Nucleus accumbens (tissue), 56 donors: ENCODE measurements at regions not wholly inside any gene's neighbourhood (a gene's known extent, or its start where the extent isn't known, plus 50 kb on each side); places are given as distances from the start of the nearest gene placed in this dataset.
"Not testable (repeated sequence)": the region's sequence is repeated elsewhere in the genome, so short reads cannot be mapped to it uniquely, and the experiment has no call there.

ENCODE experiments used
- DNase-seq, 56 donors: peaks; one replicate each; lab custom pipeline; 2025; lab: John Stamatoyannopoulos, UW

DNA sequence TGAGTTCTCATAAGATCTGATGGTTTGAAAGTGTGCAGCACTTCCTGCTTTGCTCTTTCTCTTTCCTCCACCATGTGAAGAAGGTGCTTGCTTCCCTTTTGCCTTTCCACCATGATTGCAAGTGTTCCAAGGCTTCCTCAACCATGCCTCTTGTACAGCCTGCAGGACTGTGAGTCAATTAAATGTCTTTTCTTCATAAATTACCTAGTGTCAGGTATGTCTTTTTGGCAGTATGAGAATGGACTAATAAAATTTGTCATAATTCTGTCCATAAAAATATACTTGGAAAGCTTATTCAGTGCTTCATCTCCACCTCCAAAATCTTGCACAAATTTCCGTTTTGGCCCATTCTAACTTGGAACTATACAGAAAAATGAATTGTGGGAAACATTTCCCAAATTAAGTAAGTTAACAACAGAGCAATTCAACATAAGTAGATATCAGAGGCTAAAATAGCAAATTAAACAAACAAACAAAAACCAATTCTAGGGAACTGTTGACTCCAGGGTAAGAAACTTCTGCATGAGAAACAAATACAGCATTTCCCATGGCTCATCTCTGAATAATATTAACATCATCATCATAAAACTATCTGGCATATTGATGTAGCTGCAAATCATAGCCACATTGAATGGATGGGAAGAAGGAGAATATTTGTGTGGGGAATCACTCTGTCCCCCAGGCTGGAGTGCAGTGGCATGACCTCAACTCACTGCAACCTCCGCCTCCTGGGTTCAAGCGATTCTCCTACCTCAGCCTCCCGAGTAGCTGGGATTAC is 459.5 kb upstream of the FAR2 start:
- no peak for DNase-seq

DNA sequence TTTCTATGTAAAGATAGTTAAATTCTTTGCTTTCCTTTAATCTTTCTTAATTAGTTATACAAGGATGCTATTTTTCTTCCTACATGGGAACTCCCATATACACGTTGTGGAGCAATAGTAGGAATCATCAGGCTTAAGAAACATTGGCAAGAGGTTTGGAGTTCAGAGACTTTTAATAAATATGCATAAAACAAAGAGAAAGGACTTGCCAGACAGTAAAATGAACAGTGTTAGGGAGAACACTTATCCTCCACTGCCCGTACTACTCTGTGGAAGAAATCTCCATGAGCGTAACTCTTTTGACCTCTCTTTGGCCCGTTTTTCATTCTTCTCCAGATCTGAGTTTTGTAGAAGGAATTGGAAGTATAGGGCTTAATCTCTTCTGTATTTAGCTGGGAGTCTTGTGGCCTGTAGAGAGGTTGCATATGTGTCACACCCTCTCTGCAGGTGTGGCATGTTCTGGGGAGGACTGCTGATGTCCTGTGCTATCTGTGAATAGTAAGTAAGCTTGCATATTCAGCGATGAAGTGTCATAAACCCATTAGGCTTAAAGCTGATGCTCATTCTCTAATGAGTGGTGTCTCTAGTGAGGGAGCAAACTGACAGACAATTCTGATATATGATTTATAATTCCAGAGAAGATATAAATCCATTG is 455.4 kb upstream of the FAR2 start:
- no peak for DNase-seq

DNA sequence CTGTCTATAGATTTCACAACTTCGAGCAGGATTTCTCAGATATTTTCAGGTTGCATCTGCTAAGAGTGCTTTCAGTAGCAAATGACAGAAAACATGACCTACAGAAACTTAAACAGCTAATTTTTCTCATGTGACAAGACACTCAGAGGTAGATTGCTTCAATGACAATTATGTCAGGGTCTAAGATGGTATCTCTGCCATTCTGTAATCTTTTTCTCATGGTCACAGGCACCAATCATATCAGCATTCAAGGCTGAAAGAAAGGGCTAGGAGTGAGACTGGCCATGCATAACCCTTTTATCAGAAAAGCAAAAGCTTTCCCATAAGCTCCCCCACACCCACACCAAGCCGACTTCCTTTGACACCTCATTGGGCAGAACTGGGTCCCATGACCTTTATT is 450.5 kb upstream of the FAR2 start:
- DNase-seq, result no peak

DNA sequence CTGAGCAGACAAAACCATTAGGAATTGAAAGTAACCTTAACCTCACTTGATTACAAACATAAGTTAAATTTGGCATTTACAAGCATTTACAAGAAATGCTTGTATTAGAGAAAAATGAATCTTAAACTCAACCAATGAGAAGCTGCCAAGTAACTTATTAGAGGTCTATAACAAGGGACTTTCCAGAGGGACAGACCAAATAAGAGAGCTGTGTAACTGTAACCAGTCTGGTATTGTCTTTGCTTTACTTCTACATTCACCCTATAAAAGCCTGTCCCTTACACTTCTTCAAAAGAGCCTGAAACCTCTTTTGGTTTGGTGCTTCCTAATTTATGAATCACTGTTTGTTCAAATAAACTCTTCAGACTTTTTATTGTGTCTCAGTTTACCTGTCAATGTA is 450.0 kb upstream of the FAR2 start:
- DNase-seq, result no peak

DNA sequence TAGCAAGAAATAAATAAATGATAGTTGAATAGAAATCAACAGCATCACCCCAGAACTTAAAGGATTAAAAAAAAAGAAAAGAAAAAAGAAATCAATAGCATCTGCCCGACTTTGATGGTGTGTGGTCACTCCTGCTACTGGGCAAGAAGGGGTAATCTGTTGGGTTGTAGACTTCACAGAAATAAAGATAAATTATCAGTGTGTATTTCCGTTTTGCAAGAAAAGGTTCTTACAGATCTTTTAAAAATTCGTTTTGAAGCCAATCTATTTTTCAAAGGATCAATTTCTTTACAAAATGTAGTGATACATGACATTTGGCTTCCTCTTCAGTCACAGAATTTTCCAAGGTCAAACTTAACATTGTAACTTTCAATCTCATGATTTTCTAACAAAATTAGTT is 448.9 kb upstream of the FAR2 start:
- DNase-seq, result no peak

DNA sequence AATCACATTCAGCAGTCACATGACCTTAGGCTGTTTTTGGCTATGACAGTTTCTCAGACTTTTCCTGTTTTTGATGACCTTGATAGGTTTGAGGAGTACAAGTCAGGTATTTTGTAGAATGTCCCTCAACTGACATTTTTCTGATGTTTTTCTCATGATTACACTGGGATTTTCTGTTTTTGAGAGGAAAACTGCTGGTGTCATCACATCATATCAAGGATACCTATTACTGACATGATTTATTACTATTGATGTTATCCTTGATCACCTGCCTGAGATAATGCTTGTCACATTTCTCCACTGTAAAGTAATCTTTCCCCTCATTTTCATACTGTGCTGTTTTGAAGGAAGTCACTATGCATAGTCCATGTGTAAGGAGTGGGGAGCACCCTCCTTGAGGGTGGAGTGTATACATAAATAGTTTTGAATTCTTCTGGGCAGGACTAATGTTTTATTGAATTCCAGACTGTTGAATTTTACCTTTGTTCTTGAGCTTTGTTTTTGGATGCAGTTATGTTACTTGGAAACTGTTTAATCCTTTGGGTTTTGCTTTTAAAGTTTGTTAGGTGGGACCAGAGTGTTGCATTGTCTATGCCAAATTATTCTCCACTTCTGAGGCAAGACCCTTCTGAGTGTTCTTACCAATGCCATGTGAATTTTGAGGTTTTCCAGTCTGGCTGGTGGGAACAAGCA is 444.5 kb upstream of the FAR2 start:
- no peak for DNase-seq

DNA sequence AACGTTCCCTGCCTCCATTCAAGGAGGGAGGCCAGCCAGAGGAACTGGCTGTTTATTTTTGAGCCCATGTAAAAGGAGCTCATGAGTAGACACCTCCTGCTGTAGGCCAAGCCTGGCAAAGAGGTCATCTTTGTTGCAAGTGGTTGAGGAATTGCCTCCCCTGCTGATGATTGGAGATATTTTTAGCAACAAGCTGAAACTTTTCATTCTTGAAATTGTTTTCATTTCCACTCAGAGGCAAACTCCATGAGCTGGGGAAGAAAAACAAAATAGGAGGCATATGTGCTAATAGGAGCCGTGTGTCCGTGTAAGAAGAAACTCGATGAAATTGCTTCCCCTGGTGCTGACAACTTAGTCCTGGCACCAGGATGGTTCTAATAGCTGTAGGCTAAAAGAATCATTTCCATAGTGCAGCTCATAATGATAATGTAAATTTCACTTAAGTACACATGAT is 440.1 kb upstream of the FAR2 start:
- DNase-seq, result no peak

DNA sequence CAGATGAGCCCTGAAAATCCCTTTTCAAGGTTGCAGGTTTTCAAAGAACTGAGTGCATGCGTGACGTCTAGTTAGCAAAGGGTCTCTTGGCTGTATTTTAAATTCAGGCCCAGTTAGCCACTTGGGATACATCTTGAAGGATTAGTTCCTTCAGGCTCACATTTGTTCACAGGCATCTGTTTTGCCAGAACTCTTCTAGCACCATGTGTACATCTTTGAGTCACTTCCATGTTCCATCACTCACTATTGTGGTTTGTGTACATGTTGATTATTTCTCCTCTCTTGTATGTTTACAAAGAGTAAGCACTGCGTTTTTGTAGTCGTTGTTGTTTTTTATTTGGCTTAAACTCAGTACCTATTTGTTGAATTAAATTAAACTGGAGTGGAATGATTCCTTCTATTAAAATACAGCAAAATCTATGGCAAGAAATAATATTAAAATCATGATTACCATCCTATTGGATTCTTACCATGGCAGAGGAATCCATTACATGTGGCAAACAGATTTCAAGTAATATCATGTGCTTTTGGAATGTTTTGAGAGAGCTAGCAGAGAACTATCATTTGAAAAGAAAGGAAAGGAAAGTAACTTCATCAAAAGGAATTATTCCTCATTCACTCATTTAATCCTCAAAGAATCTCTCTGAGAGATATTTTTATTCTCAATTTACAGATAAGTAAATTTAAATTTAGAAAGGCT is 438.9 kb upstream of the FAR2 start:
- no peak for DNase-seq

DNA sequence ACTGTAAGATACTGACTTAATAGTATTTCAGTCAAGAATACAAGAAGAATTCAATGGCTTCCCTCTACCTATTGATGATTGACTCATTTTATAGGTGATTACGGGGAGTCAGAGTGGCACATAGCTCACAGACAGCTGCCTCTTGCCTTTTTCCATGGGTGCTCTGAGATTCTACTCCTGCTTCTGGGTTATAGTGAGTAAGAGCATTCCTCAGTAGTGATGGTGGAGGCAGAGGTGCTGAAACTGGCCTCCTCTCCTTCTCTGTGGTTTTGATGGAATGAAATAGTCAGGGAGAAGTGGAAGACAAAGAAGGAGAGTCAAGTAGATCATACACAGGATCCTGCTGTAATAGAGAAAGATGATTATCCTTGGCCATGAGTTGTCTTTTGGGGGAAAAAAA is 438.2 kb upstream of the FAR2 start:
- no peak for DNase-seq

DNA sequence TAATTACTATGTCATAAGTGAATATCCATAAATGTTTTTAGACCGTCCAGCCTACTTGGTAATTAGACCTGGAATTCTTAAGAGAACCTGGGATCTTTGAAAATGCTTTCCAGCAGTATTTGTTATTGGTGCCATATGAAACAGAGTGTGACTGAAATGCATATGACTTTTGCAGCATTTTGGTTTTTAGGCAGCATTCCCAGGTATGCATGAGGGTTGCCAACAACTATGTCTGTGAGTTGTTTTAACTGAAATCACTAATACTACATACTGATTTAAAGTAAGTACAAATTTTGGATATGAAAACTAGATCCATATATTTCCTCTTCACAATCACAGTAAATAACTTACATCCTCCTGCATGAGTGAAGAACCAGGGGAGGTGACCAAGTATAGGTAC is 437.7 kb upstream of the FAR2 start:
- no peak for DNase-seq

DNA sequence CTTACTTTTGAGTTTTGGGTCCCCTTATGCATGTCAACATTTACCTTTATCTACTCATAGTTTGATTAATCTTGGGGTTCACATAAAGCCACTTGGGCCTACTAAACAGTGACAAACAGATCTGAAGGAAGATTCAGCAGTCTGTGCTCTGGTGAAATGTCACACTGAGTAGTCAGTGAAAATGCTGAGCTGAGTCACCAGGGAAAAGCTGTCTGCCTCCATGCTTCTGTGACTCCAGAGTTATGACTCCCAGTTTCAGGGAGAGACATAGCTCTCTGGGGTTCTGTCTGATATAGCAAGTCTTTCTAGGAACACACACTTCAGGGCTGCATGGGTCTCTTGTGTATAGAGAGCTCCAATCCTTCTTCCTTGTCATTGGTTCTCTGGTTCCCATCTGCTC is 406.3 kb upstream of the FAR2 start:
- DNase-seq, result peak in 2 of 56 donors; percentile 1 to 10

DNA sequence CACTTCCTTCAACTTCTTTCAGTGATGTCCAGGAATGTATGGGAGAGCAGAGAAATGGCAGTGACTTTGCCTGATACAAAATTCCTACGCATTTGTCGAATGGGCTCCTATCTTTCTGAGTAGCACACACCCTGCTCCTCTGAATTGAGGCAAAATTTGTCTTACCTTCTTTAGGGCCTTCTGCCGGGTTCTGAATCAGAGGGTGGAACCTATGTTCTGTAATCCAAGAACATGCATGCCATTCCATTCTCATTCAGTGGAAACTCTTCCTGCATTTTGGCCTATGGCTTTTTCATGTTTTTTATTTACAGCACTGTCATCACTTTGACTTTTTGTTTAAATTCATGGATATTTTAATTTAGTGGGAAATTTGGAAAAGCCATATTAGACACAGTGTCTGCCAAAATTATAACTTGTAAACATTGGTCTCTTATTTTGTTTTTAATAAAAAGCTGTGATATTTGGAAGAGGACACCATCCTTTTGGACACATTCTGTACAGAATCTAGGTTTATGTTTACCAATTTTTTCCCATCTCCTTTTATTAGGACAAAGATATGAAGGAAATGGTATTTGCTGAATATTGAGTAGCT is 402.2 kb upstream of the FAR2 start:
- DNase-seq, result no peak

DNA sequence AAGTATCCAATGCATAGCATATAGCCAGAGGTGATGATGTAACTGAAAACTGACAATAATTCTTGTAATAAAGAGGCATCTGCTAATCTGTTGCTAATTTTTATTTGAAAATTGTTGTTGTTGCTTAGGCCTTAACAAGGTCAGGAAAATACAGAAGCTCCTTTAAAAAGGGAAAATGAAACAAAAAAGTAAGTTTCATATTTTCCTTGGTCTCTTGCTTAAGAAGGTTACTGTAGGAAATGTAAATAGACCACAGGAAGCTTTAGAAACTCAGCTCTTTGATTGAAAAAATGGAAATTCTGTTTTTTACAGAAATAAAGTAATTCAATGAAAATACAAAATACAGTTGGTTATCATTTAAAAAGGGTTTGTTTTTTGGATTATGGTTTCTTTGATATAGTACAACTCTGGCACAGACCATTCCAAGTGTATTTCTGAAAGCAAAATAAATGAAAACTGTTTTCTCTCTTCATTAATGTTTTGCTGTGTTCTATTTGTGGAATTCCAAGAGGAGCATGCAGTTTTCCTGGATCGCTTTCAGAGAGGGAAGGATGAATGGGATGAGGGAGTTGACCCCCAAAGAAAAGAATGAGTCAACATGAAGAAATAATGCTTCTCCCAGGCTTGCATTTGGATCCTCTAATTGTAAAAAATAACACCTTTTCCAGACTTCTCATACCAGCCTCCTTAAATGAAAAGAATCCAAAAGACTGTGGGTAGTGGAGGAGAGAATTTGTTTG is 398.0 kb upstream of the FAR2 start:
- DNase-seq, result no peak

DNA sequence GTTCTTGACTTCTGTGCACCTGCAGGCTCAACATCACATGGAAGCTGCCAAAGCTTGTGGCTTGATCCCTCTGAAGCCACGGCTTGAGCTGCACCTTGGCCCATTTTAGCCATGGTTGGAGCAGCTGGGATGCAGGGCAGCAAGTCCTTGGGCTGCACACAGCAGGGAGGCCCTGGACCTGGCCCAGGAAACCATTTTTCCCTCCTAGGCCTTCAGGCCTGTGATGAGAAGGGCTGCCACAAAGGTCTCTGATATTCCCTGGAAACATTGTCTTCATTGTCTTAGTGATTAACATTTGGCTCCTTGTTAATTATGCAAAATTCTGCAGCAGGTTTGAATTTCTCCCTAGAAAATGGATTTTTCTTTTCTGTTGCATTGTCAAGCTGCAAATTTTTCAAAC is 394.1 kb upstream of the FAR2 start:
- DNase-seq, result no peak

DNA sequence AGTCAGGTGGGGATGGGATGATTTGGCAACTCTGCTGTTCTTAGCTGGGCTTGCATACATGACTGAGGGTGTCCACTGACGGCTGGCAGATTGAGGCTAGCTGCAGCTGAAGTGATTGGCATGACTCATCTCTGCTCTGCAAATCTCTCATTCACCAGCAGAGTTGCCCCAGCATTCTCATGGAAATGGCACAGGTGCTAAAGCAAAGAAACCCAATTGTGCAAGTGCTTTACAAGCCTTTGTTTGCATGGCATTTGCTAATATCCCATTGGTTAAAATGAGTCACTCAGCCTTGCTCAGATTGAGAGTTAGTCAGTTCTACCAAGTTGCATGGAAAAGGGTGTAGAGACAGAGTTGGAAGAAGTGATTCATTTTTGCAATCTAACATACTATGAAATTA is 389.7 kb upstream of the FAR2 start:
- DNase-seq, result peak in 1 of 56 donors; percentile 1

DNA sequence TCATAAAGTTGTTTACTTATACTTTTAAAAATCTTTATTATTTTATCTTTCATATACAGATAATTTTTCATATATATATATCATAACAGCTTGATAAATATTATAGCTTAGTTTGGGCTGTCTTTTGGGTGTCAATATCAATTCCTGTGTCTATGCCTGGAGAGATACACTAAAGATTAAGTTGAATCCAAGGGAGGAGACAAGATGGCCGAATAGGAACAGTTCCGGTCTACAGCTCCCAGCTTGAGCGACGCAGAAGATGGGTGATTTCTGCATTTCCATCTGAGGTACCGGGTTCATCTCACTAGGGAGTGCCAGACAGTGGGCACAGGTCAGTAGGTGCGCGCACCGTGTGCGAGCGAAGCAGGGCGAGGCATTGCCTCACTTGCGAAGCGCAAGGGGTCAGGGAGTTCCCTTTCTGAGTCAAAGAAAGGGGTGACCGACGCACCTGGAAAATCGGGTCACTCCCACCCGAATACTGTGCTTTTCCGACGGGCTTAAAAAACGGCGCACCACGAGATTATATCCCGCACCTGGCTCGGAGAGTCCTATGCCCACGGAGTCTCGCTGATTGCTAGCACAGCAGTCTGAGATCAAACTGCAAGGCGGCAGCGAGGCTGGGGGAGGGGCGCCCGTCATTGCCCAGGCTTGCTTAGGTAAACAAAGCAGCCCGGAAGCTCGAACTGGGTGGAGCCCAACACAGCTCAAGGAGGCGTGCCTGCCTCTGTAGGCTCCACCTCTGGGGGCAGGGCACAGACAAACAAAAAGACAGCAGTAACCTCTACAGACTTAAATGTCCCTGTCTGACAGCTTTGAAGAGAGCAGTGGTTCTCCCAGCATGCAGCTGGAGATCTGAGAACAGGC is 388.8 kb upstream of the FAR2 start:
- not testable (repeated sequence) for DNase-seq

DNA sequence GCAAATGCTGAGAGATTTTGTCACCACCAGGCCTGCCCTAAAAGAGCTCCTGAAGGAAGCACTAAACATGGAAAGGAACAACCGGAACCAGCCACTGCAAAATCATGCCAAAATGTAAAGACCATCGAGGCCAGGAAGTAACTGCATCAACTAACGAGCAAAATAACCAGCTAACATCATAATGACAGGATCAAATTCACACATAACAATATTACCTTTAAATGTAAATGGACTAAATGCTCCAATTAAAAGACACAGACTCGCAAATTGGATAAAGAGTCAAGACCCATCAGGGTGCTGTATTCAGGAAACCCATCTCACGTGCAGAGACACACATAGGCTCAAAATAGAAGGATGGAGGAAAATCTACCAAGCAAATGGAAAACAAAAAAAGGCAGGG is 387.2 kb upstream of the FAR2 start:
- DNase-seq, result not testable (repeated sequence)

DNA sequence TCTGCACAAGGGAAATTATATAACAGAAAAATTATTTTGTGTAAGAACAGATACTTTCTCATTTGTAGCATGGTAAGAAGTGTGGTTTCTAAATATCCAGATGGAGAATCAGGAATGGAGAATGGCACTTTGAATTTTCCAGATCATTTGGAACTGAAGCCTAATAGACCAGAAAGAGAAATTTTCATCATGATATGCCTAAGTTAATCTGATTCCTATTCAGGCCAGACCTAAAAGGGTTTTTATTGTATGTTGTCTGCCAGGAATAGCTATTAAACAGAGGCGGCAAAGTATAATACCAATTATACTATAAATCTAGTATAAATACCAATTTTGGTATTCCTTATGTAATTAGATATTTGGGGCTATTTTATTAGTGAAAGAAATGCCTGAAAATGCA is 382.7 kb upstream of the FAR2 start:
- DNase-seq, result no peak

DNA sequence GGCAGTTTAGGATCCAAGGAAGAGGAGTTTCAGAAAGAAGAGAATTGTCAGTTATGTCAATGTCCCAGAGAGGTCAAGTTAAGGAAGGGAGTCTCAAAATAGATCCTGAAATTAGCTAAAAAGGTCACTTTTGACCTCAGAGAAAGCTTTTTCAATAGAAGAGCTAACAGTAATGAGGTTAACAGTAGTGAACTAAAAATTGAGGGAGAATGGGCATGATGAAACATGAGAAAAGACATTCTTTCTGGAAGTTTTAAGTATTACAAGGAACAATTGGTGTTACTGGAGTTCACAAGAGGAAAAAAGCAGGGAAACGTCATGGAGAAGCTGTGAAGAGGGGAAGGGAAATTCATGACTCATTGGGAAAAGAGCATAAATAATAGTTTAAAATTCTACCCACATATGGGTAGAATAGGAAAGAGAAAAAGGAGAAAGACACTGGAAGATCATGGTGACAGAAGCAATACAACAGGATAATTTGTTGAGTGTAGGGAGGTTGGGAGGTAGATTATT is 381.2 kb upstream of the FAR2 start:
- no peak for DNase-seq
